ENCODE measurements at regions not wholly inside any gene's neighbourhood (a gene's known extent, or its start where the extent isn't known, plus 50 kb on each side); places are given as distances from the start of the nearest gene placed in this dataset.
A peak's percentile ranks its signal among the peaks of the same experiment; 100 is the strongest.

DNA sequence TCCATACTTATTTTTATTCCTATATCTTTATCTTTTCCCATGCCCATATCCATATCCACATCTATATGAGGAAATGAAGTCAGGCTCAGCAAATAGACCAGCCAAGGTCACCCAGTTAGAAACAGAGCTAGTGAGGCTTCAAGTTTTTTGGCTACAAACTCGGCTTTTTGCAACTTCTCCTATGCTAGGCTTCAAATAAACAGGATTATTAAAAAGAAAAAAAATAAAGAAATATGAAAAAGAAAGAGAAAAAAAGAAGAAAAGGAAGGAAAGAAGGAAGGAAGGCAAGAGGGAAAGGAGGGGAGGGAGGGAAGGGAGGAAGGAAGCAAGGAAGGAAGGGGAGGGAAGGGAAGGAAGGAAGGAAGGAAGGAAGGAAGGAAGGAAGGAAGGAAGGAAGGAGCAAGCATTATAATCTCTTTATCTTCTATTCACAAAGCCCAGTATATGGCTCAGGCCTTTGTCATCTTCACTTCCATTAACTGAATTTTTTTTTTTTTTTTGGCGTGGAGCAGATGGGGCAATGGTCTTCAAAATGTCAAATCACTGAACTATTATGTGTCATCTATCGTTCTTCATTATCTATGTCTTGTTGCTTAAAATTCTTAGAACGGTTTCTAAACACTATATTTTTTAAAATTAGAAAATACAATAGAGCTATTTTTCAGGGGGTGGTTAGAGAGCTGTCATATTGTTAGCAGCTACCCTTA is 418.2 kb downstream of the VRK1 start:
- Mint-ChIP-seq H3K4me1 (ENCODE audit: unreplicated experiment) (peaks cover 12% of the 10 kb centered on the region), H3K27me3 (ENCODE audit: unreplicated experiment) (peaks cover 4% of the 10 kb centered on the region), H3K27ac (ENCODE audit: unreplicated experiment) (no peak overlapping the region), H3K36me3 (ENCODE audit: low read depth, unreplicated experiment) (peaks cover 5% of the 10 kb centered on the region), H3K9me3 (ENCODE audit: unreplicated experiment) (no peaks in the 10 kb centered on the region), H3K4me3 (ENCODE audit: unreplicated experiment) (no peak overlapping the region)
- TF ChIP-seq, protein P1, sequence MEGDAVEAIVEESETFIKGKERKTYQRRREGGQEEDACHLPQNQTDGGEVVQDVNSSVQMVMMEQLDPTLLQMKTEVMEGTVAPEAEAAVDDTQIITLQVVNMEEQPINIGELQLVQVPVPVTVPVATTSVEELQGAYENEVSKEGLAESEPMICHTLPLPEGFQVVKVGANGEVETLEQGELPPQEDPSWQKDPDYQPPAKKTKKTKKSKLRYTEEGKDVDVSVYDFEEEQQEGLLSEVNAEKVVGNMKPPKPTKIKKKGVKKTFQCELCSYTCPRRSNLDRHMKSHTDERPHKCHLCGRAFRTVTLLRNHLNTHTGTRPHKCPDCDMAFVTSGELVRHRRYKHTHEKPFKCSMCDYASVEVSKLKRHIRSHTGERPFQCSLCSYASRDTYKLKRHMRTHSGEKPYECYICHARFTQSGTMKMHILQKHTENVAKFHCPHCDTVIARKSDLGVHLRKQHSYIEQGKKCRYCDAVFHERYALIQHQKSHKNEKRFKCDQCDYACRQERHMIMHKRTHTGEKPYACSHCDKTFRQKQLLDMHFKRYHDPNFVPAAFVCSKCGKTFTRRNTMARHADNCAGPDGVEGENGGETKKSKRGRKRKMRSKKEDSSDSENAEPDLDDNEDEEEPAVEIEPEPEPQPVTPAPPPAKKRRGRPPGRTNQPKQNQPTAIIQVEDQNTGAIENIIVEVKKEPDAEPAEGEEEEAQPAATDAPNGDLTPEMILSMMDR (IDR thresholded peaks at IDR 0.05; ENCODE audit: unreplicated experiment): no peak
- no peak for DNase-seq (ENCODE audit: low spot score)

DNA sequence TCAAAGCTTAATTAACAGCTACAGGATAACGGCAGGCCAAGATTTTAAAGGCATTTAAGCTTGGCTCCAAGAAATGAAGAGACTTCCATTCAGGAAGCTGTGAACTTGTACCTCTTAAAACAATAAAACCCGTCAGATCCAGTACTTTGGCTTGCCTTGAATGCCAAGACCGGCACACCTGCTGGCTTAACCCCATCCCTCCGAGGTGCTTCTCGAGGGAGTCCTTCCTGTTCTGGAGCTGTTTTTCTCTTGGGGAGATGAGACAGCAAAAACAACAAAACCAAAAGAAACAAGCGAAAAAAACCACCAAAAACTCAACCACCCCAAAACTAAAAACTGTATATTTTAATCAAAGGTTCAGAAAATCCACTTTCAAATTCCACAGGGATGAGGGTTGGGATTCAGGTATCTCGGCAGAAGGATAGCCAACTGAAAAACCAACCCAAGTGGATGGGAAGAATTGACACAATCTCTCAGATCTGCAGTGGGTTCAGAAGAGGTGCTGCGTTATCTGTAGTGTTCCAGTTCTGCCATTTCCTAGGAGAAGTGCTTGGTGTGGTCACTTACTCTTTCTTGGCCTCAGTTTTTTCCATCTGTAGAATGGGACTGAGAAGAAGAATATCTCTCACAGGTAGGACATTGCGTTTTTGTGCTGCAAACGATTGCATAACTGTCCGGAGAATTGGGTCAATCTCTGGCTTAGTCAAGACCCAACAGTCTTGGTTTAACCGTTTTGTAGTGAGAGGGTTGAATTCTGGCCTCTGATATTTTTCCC is 420.1 kb downstream of the VRK1 start:
- TF ChIP-seq, protein P1 (IDR thresholded peaks at IDR 0.05; ENCODE audit: unreplicated experiment): no peak
- H3K27me3 Mint-ChIP-seq (ENCODE audit: unreplicated experiment): peaks cover 4% of the 10 kb centered on the region
- H3K27ac Mint-ChIP-seq (ENCODE audit: unreplicated experiment): no peak overlapping the region
- H3K36me3 Mint-ChIP-seq (ENCODE audit: low read depth, unreplicated experiment): peaks cover 5% of the 10 kb centered on the region
- peaks cover 12% of the 10 kb centered on the region for H3K4me1 Mint-ChIP-seq (ENCODE audit: unreplicated experiment)
- DNase-seq (ENCODE audit: low spot score): no peak
- H3K9me3 Mint-ChIP-seq (ENCODE audit: unreplicated experiment): no peaks in the 10 kb centered on the region
- H3K4me3 Mint-ChIP-seq (ENCODE audit: unreplicated experiment): no peak overlapping the region

DNA sequence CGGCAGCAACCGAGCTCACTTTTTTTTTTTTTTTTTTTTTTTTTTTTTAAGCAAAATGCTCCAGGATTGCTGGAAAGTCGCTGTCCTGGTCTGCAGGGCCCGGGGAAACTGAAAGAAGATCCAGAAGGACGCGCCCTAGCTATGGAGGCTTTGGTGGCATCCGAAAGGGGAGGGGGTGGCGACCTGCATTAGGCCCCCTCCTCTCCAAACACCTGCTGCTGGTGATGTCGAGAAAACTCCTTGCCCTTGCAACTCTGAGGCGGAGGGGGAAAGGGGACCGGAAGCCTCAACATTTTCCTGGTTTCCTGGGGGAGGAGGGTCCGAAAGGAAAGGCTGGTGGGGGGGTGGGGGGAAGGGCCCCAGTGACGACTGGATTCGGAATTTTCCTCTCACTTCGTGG is 421.1 kb downstream of the VRK1 start:
- peak; percentile 36 for DNase-seq (ENCODE audit: low spot score)
- peaks cover 5% of the 10 kb centered on the region for H3K36me3 Mint-ChIP-seq (ENCODE audit: low read depth, unreplicated experiment)
- no peak overlapping the region for H3K27ac Mint-ChIP-seq (ENCODE audit: unreplicated experiment)
- TF ChIP-seq, protein P1 (IDR thresholded peaks at IDR 0.05; ENCODE audit: unreplicated experiment): no peak
- peak overlapping the region; percentile 81 for H3K4me3 Mint-ChIP-seq (ENCODE audit: unreplicated experiment)
- no peaks in the 10 kb centered on the region for H3K9me3 Mint-ChIP-seq (ENCODE audit: unreplicated experiment)
- H3K4me1 Mint-ChIP-seq (ENCODE audit: unreplicated experiment): peaks cover 12% of the 10 kb centered on the region
- H3K27me3 Mint-ChIP-seq (ENCODE audit: unreplicated experiment): peaks cover 4% of the 10 kb centered on the region

DNA sequence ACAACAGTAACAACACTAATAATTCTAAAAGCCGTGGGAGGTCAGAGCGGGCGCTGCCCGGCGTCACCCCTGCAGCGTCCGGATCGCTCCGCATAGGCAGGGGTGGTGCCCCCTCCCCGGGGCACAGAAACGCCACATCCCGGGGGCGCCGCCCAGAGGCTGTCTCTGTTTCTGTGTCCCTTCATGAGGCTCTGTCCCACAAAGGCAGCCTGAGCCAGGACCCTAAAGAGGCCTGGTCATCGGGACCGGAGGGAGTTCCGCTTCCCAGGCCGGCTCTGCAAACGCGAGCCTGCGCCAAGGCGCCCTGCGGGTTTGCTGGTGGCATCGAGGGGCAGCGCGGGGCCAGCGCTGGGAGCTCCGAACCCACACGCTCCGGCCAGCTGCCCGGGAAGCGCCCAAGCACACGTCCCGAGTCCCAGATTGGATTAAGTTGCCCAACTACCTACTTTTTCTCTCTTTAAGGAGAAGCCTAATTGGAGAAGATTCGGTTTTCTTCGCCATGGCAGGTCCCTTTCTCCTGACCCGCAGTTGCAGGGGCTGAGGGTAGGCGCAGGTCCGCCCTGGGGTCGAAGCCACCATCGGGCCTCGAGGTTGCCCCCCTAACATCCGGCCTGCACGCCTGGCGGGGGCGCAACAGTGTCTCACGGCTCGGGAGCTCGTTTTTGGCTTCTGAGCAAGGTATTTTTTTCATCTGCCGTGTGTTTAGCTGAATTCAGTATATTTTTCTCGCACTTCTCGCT is 421.7 kb downstream of the VRK1 start:
- peaks cover 14% of the 10 kb centered on the region for H3K4me1 Mint-ChIP-seq (ENCODE audit: unreplicated experiment)
- H3K27me3 Mint-ChIP-seq (ENCODE audit: unreplicated experiment): peaks cover 4% of the 10 kb centered on the region
- peak; percentile 50 for DNase-seq (ENCODE audit: low spot score)
- H3K9me3 Mint-ChIP-seq (ENCODE audit: unreplicated experiment): no peaks in the 10 kb centered on the region
- TF ChIP-seq, protein P1 (IDR thresholded peaks at IDR 0.05; ENCODE audit: unreplicated experiment): no peak
- peaks cover 5% of the 10 kb centered on the region for H3K36me3 Mint-ChIP-seq (ENCODE audit: low read depth, unreplicated experiment)
- no peak overlapping the region for H3K4me3 Mint-ChIP-seq (ENCODE audit: unreplicated experiment)
- no peak overlapping the region for H3K27ac Mint-ChIP-seq (ENCODE audit: unreplicated experiment)
